ENCODE measurements at regions not wholly inside any gene's neighbourhood (a gene's known extent, or its start where the extent isn't known, plus 50 kb on each side); places are given as distances from the start of the nearest gene placed in this dataset.

DNA sequence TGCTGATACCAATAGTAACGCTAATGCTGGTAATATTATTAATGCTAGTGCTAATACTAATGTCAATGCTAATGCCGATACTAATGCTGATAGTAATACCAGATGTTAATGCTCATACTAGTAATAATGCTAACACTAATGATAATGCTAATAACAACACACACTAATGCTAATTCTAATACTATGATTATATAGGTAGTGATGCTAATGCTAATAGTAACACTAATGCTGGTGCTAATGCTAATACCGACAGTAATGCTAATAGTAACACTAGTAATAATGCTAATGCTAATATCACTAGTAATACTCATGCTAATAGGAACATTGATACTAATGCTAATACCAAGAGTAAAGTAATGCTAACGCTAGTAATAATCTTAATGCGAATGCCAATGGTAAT is 406.4 kb upstream of the RNF32 start:
- H3K36me3 ChIP-seq = no peaks in the 10 kb centered on the region
- H3K27ac ChIP-seq = no peak overlapping the region
- DNase-seq (no peak), ATAC-seq (ENCODE audit: low FRiP score in 2 of 2) (no peak)
- no peaks in the 10 kb centered on the region for H3K27me3 ChIP-seq
- no peaks in the 10 kb centered on the region for H3K9me3 ChIP-seq
- no peak overlapping the region for H3K4me3 ChIP-seq
- no peak for TF ChIP-seq POLR2A (IDR thresholded peaks at IDR 0.05)
- no peak for TF ChIP-seq POLR2AphosphoS5 (IDR thresholded peaks at IDR 0.05)
- TF ChIP-seq, protein P1, sequence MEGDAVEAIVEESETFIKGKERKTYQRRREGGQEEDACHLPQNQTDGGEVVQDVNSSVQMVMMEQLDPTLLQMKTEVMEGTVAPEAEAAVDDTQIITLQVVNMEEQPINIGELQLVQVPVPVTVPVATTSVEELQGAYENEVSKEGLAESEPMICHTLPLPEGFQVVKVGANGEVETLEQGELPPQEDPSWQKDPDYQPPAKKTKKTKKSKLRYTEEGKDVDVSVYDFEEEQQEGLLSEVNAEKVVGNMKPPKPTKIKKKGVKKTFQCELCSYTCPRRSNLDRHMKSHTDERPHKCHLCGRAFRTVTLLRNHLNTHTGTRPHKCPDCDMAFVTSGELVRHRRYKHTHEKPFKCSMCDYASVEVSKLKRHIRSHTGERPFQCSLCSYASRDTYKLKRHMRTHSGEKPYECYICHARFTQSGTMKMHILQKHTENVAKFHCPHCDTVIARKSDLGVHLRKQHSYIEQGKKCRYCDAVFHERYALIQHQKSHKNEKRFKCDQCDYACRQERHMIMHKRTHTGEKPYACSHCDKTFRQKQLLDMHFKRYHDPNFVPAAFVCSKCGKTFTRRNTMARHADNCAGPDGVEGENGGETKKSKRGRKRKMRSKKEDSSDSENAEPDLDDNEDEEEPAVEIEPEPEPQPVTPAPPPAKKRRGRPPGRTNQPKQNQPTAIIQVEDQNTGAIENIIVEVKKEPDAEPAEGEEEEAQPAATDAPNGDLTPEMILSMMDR (IDR thresholded peaks at IDR 0.05) = no peak
- TF ChIP-seq EP300 (IDR thresholded peaks at IDR 0.05) = no peak
- H3K4me1 ChIP-seq = no peaks in the 10 kb centered on the region
- WGBS, 2 donors = 97% methylated on average over 5 of the region's 5 CpGs

DNA sequence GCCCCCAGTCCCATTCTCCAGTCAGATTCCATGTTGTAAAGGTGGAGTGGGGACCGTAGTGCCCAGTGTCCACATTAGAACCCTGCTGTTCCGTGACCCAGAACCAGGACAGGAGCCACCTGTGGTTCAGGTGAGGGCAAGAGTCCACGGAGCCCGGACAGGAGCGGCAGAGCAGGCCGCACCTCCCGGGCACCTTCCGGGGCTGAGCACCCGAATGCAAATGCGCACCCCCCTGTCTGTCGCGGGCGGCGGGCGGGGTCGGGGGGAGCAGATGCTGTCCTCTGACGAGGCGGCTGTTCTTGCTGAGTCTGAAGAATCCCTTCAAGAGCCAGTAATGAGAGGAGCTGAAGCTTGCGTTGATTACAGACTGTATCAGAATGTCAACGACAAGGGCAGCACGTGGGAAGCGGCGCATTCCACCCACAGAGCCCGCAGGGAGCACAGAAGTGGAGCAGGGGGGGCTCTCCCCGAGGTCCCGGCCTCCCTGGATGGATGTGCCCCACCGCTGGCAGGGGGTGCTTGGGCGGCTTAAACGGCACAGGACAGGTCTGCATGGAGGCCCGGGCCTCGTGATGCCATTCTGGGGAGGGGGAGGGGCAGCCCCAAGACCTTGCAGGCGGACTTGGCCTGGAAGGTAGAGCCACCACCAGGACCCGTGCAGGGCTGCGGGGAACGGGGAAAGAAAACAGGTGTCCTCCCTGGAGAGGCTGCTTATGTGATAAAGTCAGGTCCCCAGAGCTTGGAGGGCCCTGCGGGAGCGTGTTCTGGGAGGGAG is 407.5 kb upstream of the RNF32 start:
- WGBS, 2 donors = 84 to 86% methylated on average over 25 to 37 of the region's 37 CpGs
- H3K27ac ChIP-seq = no peak overlapping the region
- DNase-seq = peak in 1 of 2 donors; percentile 81
- no peak for ATAC-seq (ENCODE audit: low FRiP score in 2 of 2)
- H3K4me1 ChIP-seq = no peaks in the 10 kb centered on the region
- H3K27me3 ChIP-seq = no peaks in the 10 kb centered on the region
- no peak for TF ChIP-seq POLR2A (IDR thresholded peaks at IDR 0.05)
- TF ChIP-seq POLR2AphosphoS5 (IDR thresholded peaks at IDR 0.05) = no peak
- no peak for TF ChIP-seq EP300 (IDR thresholded peaks at IDR 0.05)
- TF ChIP-seq, protein P1 (IDR thresholded peaks at IDR 0.05) = no peak
- H3K4me3 ChIP-seq = no peak overlapping the region
- no peaks in the 10 kb centered on the region for H3K36me3 ChIP-seq
- no peaks in the 10 kb centered on the region for H3K9me3 ChIP-seq

DNA sequence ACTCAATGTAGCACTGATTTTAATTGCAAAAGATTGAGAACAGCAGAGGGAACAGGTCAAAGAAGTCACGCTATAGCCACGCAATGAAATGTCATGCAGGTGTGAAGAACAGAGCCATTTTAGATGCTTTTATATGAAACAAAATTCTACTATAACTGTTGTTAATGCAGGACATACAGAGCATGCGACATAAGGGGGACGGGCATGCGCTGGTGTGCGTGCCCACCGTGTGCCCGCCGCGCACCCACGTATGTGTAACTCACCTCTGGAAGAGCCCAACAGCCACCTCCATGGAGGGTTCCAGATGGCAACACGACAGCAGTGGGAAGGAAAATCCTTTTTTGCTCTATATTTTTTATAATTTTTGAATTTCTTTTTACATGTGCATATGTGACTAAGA is 410.0 kb upstream of the RNF32 start:
- Histone ChIP-seq H3K4me1 (no peaks in the 10 kb centered on the region), H3K27me3 (no peaks in the 10 kb centered on the region), H3K9me3 (no peaks in the 10 kb centered on the region), H3K4me3 (no peak overlapping the region), H3K36me3 (no peaks in the 10 kb centered on the region), H3K27ac (no peak overlapping the region)
- ATAC-seq (ENCODE audit: low FRiP score in 2 of 2) (no peak), DNase-seq (no peak)
- 89 to 94% methylated on average over 12 of the region's 12 CpGs for WGBS, 2 donors
- TF ChIP-seq, protein P1 (IDR thresholded peaks at IDR 0.05) = no peak
- no peak for TF ChIP-seq POLR2AphosphoS5 (IDR thresholded peaks at IDR 0.05)
- TF ChIP-seq EP300 (IDR thresholded peaks at IDR 0.05) = no peak
- TF ChIP-seq POLR2A (IDR thresholded peaks at IDR 0.05) = no peak

DNA sequence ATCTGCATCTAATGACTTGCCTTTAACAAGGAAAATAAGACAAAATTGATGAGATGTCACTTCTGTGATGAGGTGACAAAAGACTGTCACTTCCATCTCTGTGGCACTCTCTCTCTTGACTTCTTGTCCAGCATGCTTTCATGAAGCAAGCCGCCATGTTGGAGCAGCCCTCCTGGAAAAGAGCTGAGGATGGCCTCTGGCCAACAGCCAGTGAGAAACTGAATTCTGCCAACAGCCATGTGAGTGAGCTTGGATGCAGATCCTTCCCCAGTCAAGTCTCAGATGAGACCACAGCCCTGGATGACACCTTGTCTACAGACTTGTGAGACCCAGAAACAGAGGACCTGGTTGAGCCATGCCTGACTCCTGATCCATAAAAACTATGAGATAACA is 412.6 kb upstream of the SHH start:
- Histone ChIP-seq H3K27ac (no peak overlapping the region), H3K27me3 (no peaks in the 10 kb centered on the region), H3K4me3 (no peak overlapping the region), H3K36me3 (no peaks in the 10 kb centered on the region), H3K9me3 (peaks cover 0 to 4% (median 1%) of the 10 kb centered on the region in 4 donors), H3K4me1 (no peaks in the 10 kb centered on the region)
- ATAC-seq (ENCODE audit: low FRiP score in 2 of 2) = no peak
- DNase-seq = no peak
- TF ChIP-seq POLR2A (IDR thresholded peaks at IDR 0.05) (no peak), POLR2AphosphoS5 (IDR thresholded peaks at IDR 0.05) (no peak), EP300 (IDR thresholded peaks at IDR 0.05) (no peak)
- TF ChIP-seq, protein P1 (IDR thresholded peaks at IDR 0.05) = no peak
- WGBS, 2 donors = 95 to 100% methylated on average over 1 of the region's 1 CpG

Measured in upper lobe of left lung (tissue), 6 donors.